HEK293 (cell line): ENCODE measurements at regions not wholly inside any gene's neighbourhood (a gene's known extent, or its start where the extent isn't known, plus 50 kb on each side); places are given as distances from the start of the nearest gene placed in this dataset.

Source experiments
- ZNF423 ChIP-seq: fragments of 450-650 bp; formaldehyde crosslinking; IDR thresholded peaks from 2 replicates; pipeline ENCODE4 v1.5.1; 2016; ENCODE audit warnings: missing biosample characterization, missing genetic modification characterization
- TF ChIP-seq, protein P1 (sequence below): fragments of 450-650 bp; formaldehyde crosslinking; IDR thresholded peaks from 2 replicates; pipeline ENCODE4 v1.5.1; 2016; ENCODE audit warnings: missing biosample characterization, missing genetic modification characterization

DNA sequence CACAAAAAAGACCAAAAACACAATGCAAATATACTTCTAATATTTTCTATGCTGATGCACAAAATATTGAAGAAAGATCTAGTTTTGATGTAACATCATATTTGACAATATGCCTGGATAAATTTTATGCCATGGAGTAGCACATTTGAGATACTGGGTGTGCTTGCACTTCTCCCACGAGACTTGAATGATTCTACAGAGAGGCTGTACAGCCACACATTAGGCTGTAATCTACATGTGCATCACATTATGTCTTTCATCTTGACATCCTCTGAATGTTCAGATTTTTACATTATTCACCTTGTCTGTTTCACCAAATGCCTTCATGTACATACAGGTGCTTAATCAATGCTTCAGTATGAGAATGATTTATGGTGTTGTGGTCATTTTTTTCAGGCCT is 756.4 kb upstream of the CDH7 start:
- TF ChIP-seq, protein P1, sequence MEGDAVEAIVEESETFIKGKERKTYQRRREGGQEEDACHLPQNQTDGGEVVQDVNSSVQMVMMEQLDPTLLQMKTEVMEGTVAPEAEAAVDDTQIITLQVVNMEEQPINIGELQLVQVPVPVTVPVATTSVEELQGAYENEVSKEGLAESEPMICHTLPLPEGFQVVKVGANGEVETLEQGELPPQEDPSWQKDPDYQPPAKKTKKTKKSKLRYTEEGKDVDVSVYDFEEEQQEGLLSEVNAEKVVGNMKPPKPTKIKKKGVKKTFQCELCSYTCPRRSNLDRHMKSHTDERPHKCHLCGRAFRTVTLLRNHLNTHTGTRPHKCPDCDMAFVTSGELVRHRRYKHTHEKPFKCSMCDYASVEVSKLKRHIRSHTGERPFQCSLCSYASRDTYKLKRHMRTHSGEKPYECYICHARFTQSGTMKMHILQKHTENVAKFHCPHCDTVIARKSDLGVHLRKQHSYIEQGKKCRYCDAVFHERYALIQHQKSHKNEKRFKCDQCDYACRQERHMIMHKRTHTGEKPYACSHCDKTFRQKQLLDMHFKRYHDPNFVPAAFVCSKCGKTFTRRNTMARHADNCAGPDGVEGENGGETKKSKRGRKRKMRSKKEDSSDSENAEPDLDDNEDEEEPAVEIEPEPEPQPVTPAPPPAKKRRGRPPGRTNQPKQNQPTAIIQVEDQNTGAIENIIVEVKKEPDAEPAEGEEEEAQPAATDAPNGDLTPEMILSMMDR (tag by site-specific recombination) = no peak
- no peak for TF ChIP-seq ZNF423
